HG03066 (cell line): ENCODE measurements at regions not wholly inside any gene's neighbourhood (a gene's known extent, or its start where the extent isn't known, plus 50 kb on each side); places are given as distances from the start of the nearest gene placed in this dataset.
"Not testable (repeated sequence)": the region's sequence is repeated elsewhere in the genome, so short reads cannot be mapped to it uniquely, and the experiment has no call there.

Experiments used
- ATAC-seq: cut with Tn5 transposase; IDR thresholded peaks from one replicate; pipeline ENCODE4 v1.9.1; 2021; ENCODE audit warnings: low read depth; ENCODE audit not compliant: unreplicated experiment

- ATAC-seq, result no peak
Observed at GRCh38 chr11:106533046-106533445, 455.6 kb downstream of the AASDHPPT start.

GRCh38 chr11:106540001-106540400, 462.5 kb downstream of the AASDHPPT start:
- ATAC-seq, result no peak

DNA sequence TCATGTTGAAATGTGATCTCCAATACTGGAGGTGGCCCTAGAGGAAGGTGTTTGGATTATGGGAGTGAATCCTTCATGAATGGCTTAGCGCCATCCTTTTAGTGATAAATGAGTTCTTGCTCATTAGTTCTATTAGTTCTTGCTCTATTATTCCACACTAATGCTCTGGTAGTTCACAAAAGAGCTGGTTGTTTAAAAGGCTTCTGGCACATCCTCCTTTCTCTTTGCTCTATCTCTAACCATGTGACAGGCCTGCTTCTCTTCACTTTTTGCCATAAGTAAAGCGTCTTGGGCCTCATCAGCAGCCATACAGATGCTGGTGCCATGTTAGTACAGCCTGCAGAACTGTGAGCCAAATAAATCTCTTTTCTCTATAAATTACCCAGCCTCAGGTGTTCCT, 469.9 kb downstream of the GUCY1A2 start:
- no peak for ATAC-seq

- ATAC-seq, result no peak
Observed at GRCh38 chr11:106551744-106552673, 466.3 kb downstream of the GUCY1A2 start.

GRCh38 chr11:106552694-106553203, 465.5 kb downstream of the GUCY1A2 start:
- ATAC-seq, result no peak

GRCh38 chr11:106553304-106553703, 465.0 kb downstream of the GUCY1A2 start:
- ATAC-seq, result no peak

DNA sequence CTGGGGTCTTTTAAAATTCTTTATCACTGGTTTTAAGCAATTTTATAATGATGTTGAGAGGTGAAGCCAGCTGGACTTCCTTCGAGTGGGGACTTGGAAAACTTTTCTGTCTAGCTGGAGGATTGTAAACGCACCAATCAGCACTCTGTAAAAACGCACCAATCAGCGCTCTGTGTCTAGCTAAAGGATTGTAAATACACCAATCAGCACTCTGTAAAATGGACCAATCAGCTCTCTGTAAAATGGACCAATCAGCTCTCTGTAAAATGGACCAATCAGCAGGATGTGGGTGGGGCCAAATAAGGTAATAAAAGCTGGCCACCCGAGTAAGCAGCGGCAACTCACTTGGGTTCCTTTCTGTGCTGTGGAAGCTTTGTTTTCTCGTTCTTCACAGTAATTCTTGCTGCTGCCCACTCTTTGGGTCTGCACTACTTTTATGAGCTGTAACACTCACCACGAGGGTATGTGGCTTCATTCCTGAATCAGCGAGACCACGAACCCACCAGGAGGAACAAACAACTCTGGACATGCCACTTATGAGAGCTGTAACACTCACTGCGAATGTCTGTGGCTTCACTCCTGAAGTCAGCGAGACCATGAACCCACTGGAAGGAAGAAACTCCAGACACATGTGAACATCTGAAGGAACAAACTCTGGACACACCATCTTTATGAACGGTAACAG, 462.6 kb downstream of the GUCY1A2 start:
- not testable (repeated sequence) for ATAC-seq

- ATAC-seq, result no peak
Observed at GRCh38 chr11:106565326-106565725, 452.9 kb downstream of the GUCY1A2 start.

DNA sequence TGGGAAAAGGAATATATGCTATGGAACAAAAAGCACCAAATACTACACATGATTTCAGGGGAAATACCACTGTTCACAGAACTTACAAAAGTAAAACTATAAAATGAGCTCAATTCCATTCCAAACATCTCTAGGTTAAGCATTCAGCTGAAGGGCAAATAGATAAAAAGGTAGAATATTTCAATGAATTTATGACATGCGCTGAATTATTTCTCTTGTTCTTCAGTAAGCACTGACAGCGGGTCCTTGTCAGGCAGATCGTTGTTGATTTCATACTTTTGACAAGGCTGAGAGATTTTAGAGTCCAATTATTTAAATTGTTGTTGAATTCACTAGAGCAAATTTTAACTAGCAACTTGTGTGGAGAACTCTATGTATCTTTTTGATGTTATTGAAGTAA, 449.6 kb downstream of the GUCY1A2 start:
- ATAC-seq, result no peak

GRCh38 chr11:106577384-106577783, 440.9 kb downstream of the GUCY1A2 start:
- not testable (repeated sequence) for ATAC-seq

- no peak for ATAC-seq
Observed at GRCh38 chr11:106581399-106581798, 436.9 kb downstream of the GUCY1A2 start.

DNA sequence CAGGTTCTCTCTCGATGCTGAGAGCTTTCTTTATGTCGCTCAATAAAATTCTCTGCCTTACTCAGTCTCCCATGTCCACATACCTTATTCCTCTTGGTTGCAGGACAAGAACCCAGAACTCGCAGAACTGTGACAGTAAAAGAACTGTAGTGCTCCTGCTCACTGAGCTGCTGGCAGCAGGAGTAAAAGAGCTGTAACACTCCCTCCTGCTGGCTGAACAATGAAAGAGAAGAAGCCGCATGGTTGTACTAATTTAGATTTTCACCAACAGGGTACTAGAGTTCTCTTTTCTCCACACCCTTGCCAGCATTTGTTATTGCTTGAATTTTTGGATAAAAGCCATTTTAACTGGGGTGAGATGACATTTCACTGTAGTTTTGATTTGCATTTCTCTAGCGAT, 433.2 kb downstream of the GUCY1A2 start:
- ATAC-seq, result no peak

DNA sequence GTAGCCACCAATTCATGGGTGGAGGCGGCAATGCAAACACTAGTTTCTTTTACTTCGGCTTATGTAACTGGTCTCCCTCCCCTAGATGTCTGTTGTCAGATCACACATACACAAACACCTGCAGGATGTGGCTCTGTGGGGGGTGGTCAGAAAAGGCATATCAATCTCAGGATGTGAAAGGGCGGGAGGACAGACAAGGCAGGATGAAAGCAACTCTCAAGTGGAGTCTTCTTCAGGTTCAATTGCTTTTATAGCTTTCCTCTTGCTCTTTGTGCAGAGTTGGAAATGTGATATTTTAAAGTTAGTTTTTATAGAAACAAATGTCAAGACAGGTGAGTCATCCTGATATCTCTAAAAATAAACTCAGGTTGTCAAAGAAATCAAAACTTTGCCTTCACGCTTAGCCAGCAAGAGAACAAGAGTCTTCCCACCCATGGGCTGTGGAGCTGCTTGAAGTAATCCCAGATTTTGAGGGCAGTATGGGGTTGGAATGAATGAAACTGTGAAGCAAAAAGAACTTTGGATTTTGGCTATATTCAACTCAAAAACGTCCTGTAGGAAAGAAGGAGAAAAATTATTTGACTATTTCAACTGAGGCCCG, 423.4 kb downstream of the GUCY1A2 start:
- ATAC-seq, result no peak

DNA sequence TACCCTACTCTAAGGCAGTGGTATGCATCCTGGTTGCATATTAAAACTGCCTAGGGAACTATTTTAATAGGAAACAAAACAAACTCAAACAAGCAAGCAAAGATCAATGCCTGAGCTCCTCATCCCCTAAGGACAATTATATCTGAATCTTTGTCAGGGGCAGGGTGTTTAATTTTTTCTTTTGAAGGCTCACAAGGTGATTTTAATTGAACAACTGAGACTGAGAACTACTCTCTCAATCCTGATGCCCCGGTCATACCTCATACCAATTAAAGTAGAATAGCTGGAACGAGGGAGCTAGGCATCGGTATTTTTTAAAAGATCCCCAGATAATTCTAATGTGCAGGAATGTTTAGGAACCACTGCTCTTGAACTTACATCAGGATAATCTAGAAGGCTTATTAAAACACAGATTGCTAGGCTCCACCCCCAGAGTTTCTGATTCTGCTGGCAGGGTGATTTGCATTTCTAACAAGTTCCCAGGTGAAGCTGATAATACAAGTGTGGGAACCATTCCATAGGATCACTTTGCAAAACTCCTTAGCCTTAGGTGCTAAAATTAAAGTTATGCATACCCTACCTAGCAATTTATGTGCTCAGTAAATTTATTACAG, 416.5 kb downstream of the GUCY1A2 start:
- no peak for ATAC-seq

- no peak for ATAC-seq
Observed at GRCh38 chr11:106608677-106609076, 409.6 kb downstream of the GUCY1A2 start.

GRCh38 chr11:106614262-106614661, 404.0 kb downstream of the GUCY1A2 start:
- no peak for ATAC-seq

DNA sequence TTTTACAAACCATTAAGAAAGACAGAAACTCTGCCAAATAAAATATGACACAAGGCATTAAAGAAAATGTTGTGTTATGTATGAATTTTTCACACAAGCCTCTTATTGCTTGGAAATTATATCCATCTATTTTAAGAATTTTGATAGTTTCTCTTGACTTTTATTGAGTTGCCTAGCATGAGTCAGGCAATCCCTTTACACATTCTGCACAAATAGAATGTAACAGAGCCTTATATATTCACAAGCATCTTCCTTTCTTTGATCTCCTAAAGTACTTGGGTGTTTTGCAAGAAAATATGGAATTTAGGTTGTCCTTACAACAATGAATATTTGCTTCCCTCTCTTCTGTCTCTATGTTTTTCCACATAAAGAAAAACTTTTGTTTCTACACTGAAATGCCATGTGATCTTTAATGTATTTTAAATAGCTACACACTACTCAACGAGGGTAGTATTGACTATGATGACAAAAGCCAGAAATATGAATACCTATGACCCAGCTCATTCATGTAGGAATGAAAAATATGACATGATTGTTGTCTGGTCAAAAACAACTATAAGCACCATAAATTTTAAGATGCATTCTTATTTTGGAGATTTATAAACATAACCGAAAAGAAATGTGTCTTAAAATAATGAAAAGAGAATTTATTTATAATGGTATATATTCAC, 398.8 kb downstream of the GUCY1A2 start:
- ATAC-seq, result no peak

- ATAC-seq, result no peak
Observed at GRCh38 chr11:106621484-106621883, 396.8 kb downstream of the GUCY1A2 start.
